ENCODE measurements at regions not wholly inside any gene's neighbourhood (a gene's known extent, or its start where the extent isn't known, plus 50 kb on each side); places are given as distances from the start of the nearest gene placed in this dataset.

DNA sequence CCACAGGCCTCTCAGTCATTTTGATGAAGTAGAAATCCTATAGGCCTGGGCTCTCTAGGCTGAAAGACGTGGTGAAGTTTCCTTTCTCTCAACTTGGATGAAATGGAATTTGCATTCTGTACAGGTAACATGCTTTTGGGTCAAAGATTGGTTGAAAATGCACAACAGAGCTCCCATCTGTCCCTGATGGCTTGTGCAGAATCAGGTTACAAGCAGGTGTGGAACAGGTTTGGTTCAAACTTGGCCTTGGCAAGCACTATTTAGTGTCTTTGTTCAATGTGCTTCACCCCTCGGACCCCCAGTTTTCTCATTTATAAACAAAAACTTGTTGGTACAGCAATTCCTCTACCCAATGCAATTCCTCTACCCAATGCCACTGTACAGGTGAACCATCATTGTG lies 1493.0 kb downstream of the AACS start:
- Histone ChIP-seq H3K36me3 (no peaks in the 10 kb centered on the region), H3K27ac (no peak overlapping the region), H3K27me3 (no peaks in the 10 kb centered on the region), H3K4me3 (no peak overlapping the region), H3K9me3 (no peaks in the 10 kb centered on the region), H3K4me1 (no peaks in the 10 kb centered on the region)
- intact Hi-C loops (cut with DNase I; ENCODE audit: low total_unique reads) (no loop called here), in situ Hi-C loops (cut with MboI; ENCODE audit: low sequenced_read_pairs in 4 of 4) (no loop called here)
- TF ChIP-seq POLR2A (IDR thresholded peaks at IDR 0.05) = no peak
- TF ChIP-seq, protein P1, sequence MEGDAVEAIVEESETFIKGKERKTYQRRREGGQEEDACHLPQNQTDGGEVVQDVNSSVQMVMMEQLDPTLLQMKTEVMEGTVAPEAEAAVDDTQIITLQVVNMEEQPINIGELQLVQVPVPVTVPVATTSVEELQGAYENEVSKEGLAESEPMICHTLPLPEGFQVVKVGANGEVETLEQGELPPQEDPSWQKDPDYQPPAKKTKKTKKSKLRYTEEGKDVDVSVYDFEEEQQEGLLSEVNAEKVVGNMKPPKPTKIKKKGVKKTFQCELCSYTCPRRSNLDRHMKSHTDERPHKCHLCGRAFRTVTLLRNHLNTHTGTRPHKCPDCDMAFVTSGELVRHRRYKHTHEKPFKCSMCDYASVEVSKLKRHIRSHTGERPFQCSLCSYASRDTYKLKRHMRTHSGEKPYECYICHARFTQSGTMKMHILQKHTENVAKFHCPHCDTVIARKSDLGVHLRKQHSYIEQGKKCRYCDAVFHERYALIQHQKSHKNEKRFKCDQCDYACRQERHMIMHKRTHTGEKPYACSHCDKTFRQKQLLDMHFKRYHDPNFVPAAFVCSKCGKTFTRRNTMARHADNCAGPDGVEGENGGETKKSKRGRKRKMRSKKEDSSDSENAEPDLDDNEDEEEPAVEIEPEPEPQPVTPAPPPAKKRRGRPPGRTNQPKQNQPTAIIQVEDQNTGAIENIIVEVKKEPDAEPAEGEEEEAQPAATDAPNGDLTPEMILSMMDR (IDR thresholded peaks at IDR 0.05 in 4 of 5, conservative IDR thresholded peaks at IDR 0.05 in 1 of 5) = no peak
- ATAC-seq (no peak), DNase-seq (no peak)

DNA sequence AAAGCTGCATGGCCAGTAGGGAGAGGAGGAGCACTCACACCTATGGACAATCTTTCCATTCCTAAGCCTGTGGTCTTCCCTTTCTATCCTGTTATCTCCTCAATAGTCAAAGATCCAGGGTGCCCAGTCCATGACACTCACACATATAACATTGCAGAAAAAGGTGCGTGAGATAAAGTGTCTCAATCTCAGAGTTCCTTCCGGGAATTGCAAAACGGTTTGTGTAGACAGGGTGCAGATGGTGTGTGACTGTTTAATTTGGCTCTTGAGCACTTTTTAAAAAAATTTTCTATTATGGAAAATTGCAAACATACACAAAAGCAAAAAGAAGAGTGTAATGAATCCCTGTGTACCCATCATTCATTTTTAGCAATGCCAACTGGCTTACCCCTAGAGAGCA lies 1493.6 kb downstream of the AACS start:
- no peaks in the 10 kb centered on the region for H3K36me3 ChIP-seq
- intact Hi-C loops (cut with DNase I; ENCODE audit: low total_unique reads) (no loop called here), in situ Hi-C loops (cut with MboI; ENCODE audit: low sequenced_read_pairs in 4 of 4) (no loop called here)
- H3K4me1 ChIP-seq = no peaks in the 10 kb centered on the region
- TF ChIP-seq, protein P1 (IDR thresholded peaks at IDR 0.05 in 4 of 5, conservative IDR thresholded peaks at IDR 0.05 in 1 of 5) = no peak
- no peak for TF ChIP-seq POLR2A (IDR thresholded peaks at IDR 0.05)
- H3K27ac ChIP-seq = no peak overlapping the region
- H3K27me3 ChIP-seq = no peaks in the 10 kb centered on the region
- ATAC-seq (no peak), DNase-seq (no peak)
- no peaks in the 10 kb centered on the region for H3K9me3 ChIP-seq
- H3K4me3 ChIP-seq = no peak overlapping the region

DNA sequence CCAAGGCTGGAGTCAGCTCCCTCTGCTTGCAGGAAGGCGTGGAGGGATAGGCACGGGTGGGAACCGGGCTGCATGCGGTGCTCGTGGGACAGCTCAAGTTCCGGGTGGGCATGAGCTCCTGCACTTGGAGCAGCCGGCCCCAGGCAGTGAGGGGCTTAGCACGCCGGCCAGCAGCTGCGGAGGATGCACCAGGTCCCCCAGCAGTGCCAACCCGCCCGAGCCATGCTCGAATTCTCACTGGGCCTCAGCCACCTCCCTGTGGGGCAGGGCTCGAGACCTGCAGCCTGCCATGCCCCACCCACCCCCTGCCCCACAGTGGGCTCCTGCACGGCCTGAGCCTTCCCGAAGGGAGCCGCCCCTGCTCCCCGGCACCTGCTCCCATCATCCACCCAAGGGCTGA lies 1501.8 kb downstream of the AACS start:
- ATAC-seq (no peak), DNase-seq (no peak)
- in situ Hi-C loops (cut with MboI; ENCODE audit: low sequenced_read_pairs in 4 of 4) = no loop called here
- intact Hi-C loops (cut with DNase I; ENCODE audit: low total_unique reads) = no loop called here
- Histone ChIP-seq H3K4me3 (no peak overlapping the region), H3K27ac (no peak overlapping the region), H3K9me3 (no peaks in the 10 kb centered on the region), H3K36me3 (no peaks in the 10 kb centered on the region), H3K27me3 (no peaks in the 10 kb centered on the region), H3K4me1 (no peaks in the 10 kb centered on the region)
- TF ChIP-seq, protein P1 (IDR thresholded peaks at IDR 0.05 in 4 of 5, conservative IDR thresholded peaks at IDR 0.05 in 1 of 5) = no peak
- no peak for TF ChIP-seq POLR2A (IDR thresholded peaks at IDR 0.05)

DNA sequence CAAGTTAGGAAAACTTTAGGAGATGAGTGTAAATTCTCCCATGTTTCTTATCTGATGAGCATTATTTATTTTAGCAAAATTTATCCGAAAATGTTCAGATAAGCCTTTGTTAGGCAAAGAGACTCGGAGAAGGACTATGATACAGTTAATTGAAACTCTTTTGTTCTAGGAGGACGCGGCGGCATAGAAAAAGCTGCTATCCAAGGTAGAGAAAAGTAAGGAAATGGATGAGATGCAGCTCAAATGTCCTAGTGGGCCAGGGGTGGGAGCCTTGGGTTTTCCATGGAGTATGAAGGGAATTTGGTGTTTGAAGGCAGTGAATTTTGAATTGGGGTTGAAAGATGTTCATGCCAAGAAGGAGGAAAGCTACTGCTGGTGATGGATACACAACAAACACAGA lies 1504.5 kb downstream of the AACS start:
- in situ Hi-C loops (cut with MboI; ENCODE audit: low sequenced_read_pairs in 4 of 4) = no loop called here
- Histone ChIP-seq H3K36me3 (no peaks in the 10 kb centered on the region), H3K27me3 (no peaks in the 10 kb centered on the region), H3K9me3 (no peaks in the 10 kb centered on the region), H3K4me1 (no peaks in the 10 kb centered on the region), H3K4me3 (no peak overlapping the region), H3K27ac (no peak overlapping the region)
- ATAC-seq (no peak), DNase-seq (no peak)
- intact Hi-C loops (cut with DNase I; ENCODE audit: low total_unique reads) = no loop called here
- TF ChIP-seq POLR2A (IDR thresholded peaks at IDR 0.05) = no peak
- TF ChIP-seq, protein P1 (IDR thresholded peaks at IDR 0.05 in 4 of 5, conservative IDR thresholded peaks at IDR 0.05 in 1 of 5) = no peak

DNA sequence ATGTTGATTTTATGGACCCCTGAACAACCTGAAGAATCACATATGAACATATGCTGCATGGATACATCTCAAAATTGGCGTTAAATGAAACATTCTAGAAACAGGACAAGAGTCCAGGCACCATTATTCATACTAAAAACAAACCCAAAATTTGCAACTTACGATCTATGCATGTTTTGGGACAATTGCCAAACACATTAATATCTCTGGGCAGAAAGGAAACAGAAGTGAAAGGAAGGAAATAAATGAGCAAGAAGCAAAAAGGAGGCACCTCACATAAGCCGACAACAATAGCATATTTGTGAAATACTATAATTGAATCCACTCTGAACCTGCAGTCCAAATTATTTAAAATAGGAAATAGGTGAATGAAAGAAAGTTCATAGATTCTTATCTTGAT lies 1505.3 kb downstream of the AACS start:
- intact Hi-C loops (cut with DNase I; ENCODE audit: low total_unique reads) = no loop called here
- Histone ChIP-seq H3K4me3 (no peak overlapping the region), H3K9me3 (no peaks in the 10 kb centered on the region), H3K27ac (no peak overlapping the region), H3K27me3 (no peaks in the 10 kb centered on the region), H3K36me3 (no peaks in the 10 kb centered on the region), H3K4me1 (no peaks in the 10 kb centered on the region)
- in situ Hi-C loops (cut with MboI; ENCODE audit: low sequenced_read_pairs in 4 of 4) = no loop called here
- ATAC-seq = no peak
- no peak for TF ChIP-seq POLR2A (IDR thresholded peaks at IDR 0.05)
- TF ChIP-seq, protein P1 (IDR thresholded peaks at IDR 0.05 in 4 of 5, conservative IDR thresholded peaks at IDR 0.05 in 1 of 5) = no peak
- no peak for DNase-seq

Data from gastrocnemius medialis (tissue), 4 donors.